ENCODE measurements at regions not wholly inside any gene's neighbourhood (a gene's known extent, or its start where the extent isn't known, plus 50 kb on each side); places are given as distances from the start of the nearest gene placed in this dataset.

GRCh38 chr1:68378296-68379084 is 71.3 kb downstream of the RPE65 start:
- no peak for TF ChIP-seq JUND (IDR thresholded peaks at IDR 0.05; ENCODE audit: low read depth)
- in situ Hi-C loops (cut with HindIII; ENCODE audit: low pct_unique_long_range_greater_than_20kb, low sequenced_read_pairs) = no loop called here
- no peak for DNase-seq (ENCODE audit: low read depth in 1 of 2, low spot score in 1 of 2)

- in situ Hi-C loops (cut with HindIII; ENCODE audit: low pct_unique_long_range_greater_than_20kb, low sequenced_read_pairs) = no loop called here
- DNase-seq (ENCODE audit: low read depth in 1 of 2, low spot score in 1 of 2) = no peak
- TF ChIP-seq JUND (IDR thresholded peaks at IDR 0.05; ENCODE audit: low read depth) = no peak
Measured at GRCh38 chr1:68377098-68377497, 72.7 kb downstream of the RPE65 start.

GRCh38 chr1:68376441-68376840 is 73.3 kb downstream of the RPE65 start:
- in situ Hi-C loops (cut with HindIII; ENCODE audit: low pct_unique_long_range_greater_than_20kb, low sequenced_read_pairs) = no loop called here
- TF ChIP-seq JUND (IDR thresholded peaks at IDR 0.05; ENCODE audit: low read depth) = no peak
- DNase-seq (ENCODE audit: low read depth in 1 of 2, low spot score in 1 of 2) = no peak

GRCh38 chr1:68375919-68376318 is 73.8 kb downstream of the RPE65 start:
- no peak for DNase-seq (ENCODE audit: low read depth in 1 of 2, low spot score in 1 of 2)
- in situ Hi-C loops (cut with HindIII; ENCODE audit: low pct_unique_long_range_greater_than_20kb, low sequenced_read_pairs) = no loop called here
- TF ChIP-seq JUND (IDR thresholded peaks at IDR 0.05; ENCODE audit: low read depth) = no peak

- no peak for TF ChIP-seq JUND (IDR thresholded peaks at IDR 0.05; ENCODE audit: low read depth)
- DNase-seq (ENCODE audit: low read depth in 1 of 2, low spot score in 1 of 2) = no peak
- in situ Hi-C loops (cut with HindIII; ENCODE audit: low pct_unique_long_range_greater_than_20kb, low sequenced_read_pairs) = no loop called here
Measured at GRCh38 chr1:68373173-68373572, 76.6 kb downstream of the RPE65 start.

- in situ Hi-C loops (cut with HindIII; ENCODE audit: low pct_unique_long_range_greater_than_20kb, low sequenced_read_pairs) = no loop called here
- DNase-seq (ENCODE audit: low read depth in 1 of 2, low spot score in 1 of 2) = no peak
- TF ChIP-seq JUND (IDR thresholded peaks at IDR 0.05; ENCODE audit: low read depth) = no peak
Measured at GRCh38 chr1:68372487-68372886, 77.3 kb downstream of the RPE65 start.

GRCh38 chr1:68370101-68370915 is 79.4 kb downstream of the RPE65 start:
- in situ Hi-C loops (cut with HindIII; ENCODE audit: low pct_unique_long_range_greater_than_20kb, low sequenced_read_pairs) = no loop called here
- no peak for TF ChIP-seq JUND (IDR thresholded peaks at IDR 0.05; ENCODE audit: low read depth)
- DNase-seq (ENCODE audit: low read depth in 1 of 2, low spot score in 1 of 2) = no peak

GRCh38 chr1:68366572-68366971 is 83.2 kb downstream of the RPE65 start:
- DNase-seq (ENCODE audit: low read depth in 1 of 2, low spot score in 1 of 2) = no peak
- no peak for TF ChIP-seq JUND (IDR thresholded peaks at IDR 0.05; ENCODE audit: low read depth)
- in situ Hi-C loops (cut with HindIII; ENCODE audit: low pct_unique_long_range_greater_than_20kb, low sequenced_read_pairs) = no loop called here

- in situ Hi-C loops (cut with HindIII; ENCODE audit: low pct_unique_long_range_greater_than_20kb, low sequenced_read_pairs) = no loop called here
- TF ChIP-seq JUND (IDR thresholded peaks at IDR 0.05; ENCODE audit: low read depth) = no peak
- DNase-seq (ENCODE audit: low read depth in 1 of 2, low spot score in 1 of 2) = no peak
Measured at GRCh38 chr1:68365709-68366382, 83.9 kb downstream of the RPE65 start.

GRCh38 chr1:68363339-68363738 is 86.4 kb downstream of the RPE65 start:
- no peak for TF ChIP-seq JUND (IDR thresholded peaks at IDR 0.05; ENCODE audit: low read depth)

GRCh38 chr1:68361346-68361910 is 88.3 kb downstream of the RPE65 start:
- TF ChIP-seq JUND (IDR thresholded peaks at IDR 0.05; ENCODE audit: low read depth) = no peak

More at GRCh38 chr1:68363339-68363738, 86.4 kb downstream of the RPE65 start:
- in situ Hi-C loops (cut with HindIII; ENCODE audit: low pct_unique_long_range_greater_than_20kb, low sequenced_read_pairs) = no loop called here
- DNase-seq (ENCODE audit: low read depth in 1 of 2, low spot score in 1 of 2) = no peak

GRCh38 chr1:68359045-68359444 is 90.7 kb downstream of the RPE65 start:
- in situ Hi-C loops (cut with HindIII; ENCODE audit: low pct_unique_long_range_greater_than_20kb, low sequenced_read_pairs) = no loop called here
- no peak for TF ChIP-seq JUND (IDR thresholded peaks at IDR 0.05; ENCODE audit: low read depth)
- DNase-seq (ENCODE audit: low read depth in 1 of 2, low spot score in 1 of 2) = no peak

More at GRCh38 chr1:68361346-68361910, 88.3 kb downstream of the RPE65 start:
- in situ Hi-C loops (cut with HindIII; ENCODE audit: low pct_unique_long_range_greater_than_20kb, low sequenced_read_pairs) = no loop called here
- no peak for DNase-seq (ENCODE audit: low read depth in 1 of 2, low spot score in 1 of 2)

All from T47D (cell line).